A549 (cell line): ENCODE measurements at regions not wholly inside any gene's neighbourhood (a gene's known extent, or its start where the extent isn't known, plus 50 kb on each side); places are given as distances from the start of the nearest gene placed in this dataset.

Experiments
- CHD2 ChIP-seq: fragments of 150-350 bp; IDR thresholded peaks from 2 replicates; pipeline ENCODE4 v1.6.1; 2014; ENCODE audit warnings: low read length; ENCODE audit not compliant: partially characterized antibody
- CTCF ChIP-seq: fragments of >200 bp; sonication (Bioruptor Twin); formaldehyde crosslinking; IDR thresholded peaks from 3 replicates; pipeline ENCODE4 v1.5.1; 2016
- EHMT2 ChIP-seq: fragments of 200-600 bp; sonication (generic); IDR thresholded peaks from 2 replicates; pipeline ENCODE4 v1.6.1; 2016; ENCODE audit warnings: antibody characterized with exemption, low read depth, mild to moderate bottlenecking, moderate library complexity
- EP300 ChIP-seq, 2 experiments: fragments of >200 bp; sonication (Bioruptor Twin); formaldehyde crosslinking; IDR thresholded peaks; 2 replicates in 1 of 2; 3 replicates in 1 of 2; pipeline ENCODE4 v1.6.1; 2016 to 2017
- ESRRA ChIP-seq: fragments of 150-350 bp; IDR thresholded peaks from 2 replicates; pipeline ENCODE4 v1.6.1; 2014; ENCODE audit warnings: mild to moderate bottlenecking, low read length, borderline replicate concordance
- JUNB ChIP-seq: fragments of >200 bp; sonication (Bioruptor Twin); formaldehyde crosslinking; IDR thresholded peaks from 2 replicates; pipeline ENCODE4 v1.6.1; 2016
- KDM1A ChIP-seq: fragments of 200-600 bp; sonication (generic); IDR thresholded peaks from 2 replicates; pipeline ENCODE4 v1.6.1; 2016; ENCODE audit warnings: low read depth, mild to moderate bottlenecking
- MAX ChIP-seq: IDR thresholded peaks from 2 replicates; pipeline ENCODE4 v1.6.1; 2012
- MAZ ChIP-seq: fragments of 150-350 bp; IDR thresholded peaks from 2 replicates; pipeline ENCODE4 v1.6.1; 2014; ENCODE audit warnings: antibody characterized with exemption, low read depth, low read length, borderline replicate concordance
- POLR2A ChIP-seq: IDR thresholded peaks from 2 replicates; pipeline ENCODE4 v1.6.1; 2012; ENCODE audit warnings: mild to moderate bottlenecking, low read length
- RAD21 ChIP-seq, 2 experiments: fragments of >200 bp in 1 of 2; sonication (Bioruptor Twin) in 1 of 2; formaldehyde crosslinking in 1 of 2; IDR thresholded peaks in 1 of 2; conservative IDR thresholded peaks in 1 of 2; 2 replicates in 1 of 2; 3 replicates in 1 of 2; pipeline ENCODE4 v1.6.1; 2012 to 2018; ENCODE audit warnings: inconsistent platforms in 1 of 2
- RFX5 ChIP-seq: fragments of 450-650 bp; IDR thresholded peaks from 2 replicates; pipeline ENCODE4 v1.7.1; 2014; ENCODE audit warnings: antibody characterized with exemption, mild to moderate bottlenecking, moderate library complexity
- RNF2 ChIP-seq: fragments of 200-600 bp; sonication (generic); IDR thresholded peaks from 2 replicates; pipeline ENCODE4 v1.6.1; 2016; ENCODE audit warnings: low read depth, mild to moderate bottlenecking, antibody characterized with exemption, moderate library complexity, borderline replicate concordance

- TF ChIP-seq POLR2A (no peak), MAX (no peak), KDM1A (no peak), JUNB (no peak), MAZ (no peak), RNF2 (no peak), RFX5 (no peak), CHD2 (no peak), EHMT2 (no peak), RAD21 (conservative IDR thresholded peaks at IDR 0.05 in 1 of 2, IDR thresholded peaks at IDR 0.05 in 1 of 2) (no peak), EP300 (IDR thresholded peaks at IDR 0.05) (no peak), CTCF (no peak), ESRRA (no peak)
Measured at GRCh38 chr22:46042786-46043185, 65.8 kb upstream of the WNT7B start.
